A673 (cell line): ENCODE measurements at regions not wholly inside any gene's neighbourhood (a gene's known extent, or its start where the extent isn't known, plus 50 kb on each side); places are given as distances from the start of the nearest gene placed in this dataset.

ENCODE experiments used
- CTCF ChIP-seq: fragments of 300-800, 200-600 bp; sonication (generic); conservative IDR thresholded peaks from 2 replicates; pipeline ENCODE4 v1.5.1; 2017; ENCODE audit warnings: low read depth, mild to moderate bottlenecking, antibody characterized with exemption, low read length, moderate library complexity, mixed read lengths
- EZH2 ChIP-seq: fragments of 200-600 bp; sonication (generic); IDR thresholded peaks from 2 replicates; pipeline ENCODE4 v1.6.1; 2017; ENCODE audit warnings: borderline replicate concordance, low read depth, mild to moderate bottlenecking, mixed read lengths, antibody characterized with exemption, low read length; ENCODE audit not compliant: poor library complexity, severe bottlenecking

GRCh38 chr10:83122336-83122735 lies 1017.0 kb upstream of the GHITM start:
- TF ChIP-seq CTCF (no peak), EZH2 (no peak)
